GM12865 (cell line): ENCODE measurements at regions not wholly inside any gene's neighbourhood (a gene's known extent, or its start where the extent isn't known, plus 50 kb on each side); places are given as distances from the start of the nearest gene placed in this dataset.

ENCODE experiments used
- DNase-seq: peaks from one replicate; pipeline ENCODE4 v3.0.0; 2010; ENCODE audit warnings: low read depth
- H3K4me3 ChIP-seq: 2 replicates; pipeline ENCODE4 v1.5.1; 2011; ENCODE audit warnings: mild to moderate bottlenecking, low read depth, low read length, control low read depth
- CTCF ChIP-seq: IDR thresholded peaks from 2 replicates; pipeline ENCODE4 v1.5.1; 2011; ENCODE audit warnings: low read length, control low read depth, low read depth, inconsistent platforms; ENCODE audit not compliant: insufficient read depth; ENCODE audit errors: missing control alignments

- DNase-seq = no peak
- H3K4me3 ChIP-seq = no peak overlapping the region
- TF ChIP-seq CTCF = no peak
These were observed 50.5 kb upstream of the LRRC1 start for GRCh38 chr6:53744321-53744720.

DNA sequence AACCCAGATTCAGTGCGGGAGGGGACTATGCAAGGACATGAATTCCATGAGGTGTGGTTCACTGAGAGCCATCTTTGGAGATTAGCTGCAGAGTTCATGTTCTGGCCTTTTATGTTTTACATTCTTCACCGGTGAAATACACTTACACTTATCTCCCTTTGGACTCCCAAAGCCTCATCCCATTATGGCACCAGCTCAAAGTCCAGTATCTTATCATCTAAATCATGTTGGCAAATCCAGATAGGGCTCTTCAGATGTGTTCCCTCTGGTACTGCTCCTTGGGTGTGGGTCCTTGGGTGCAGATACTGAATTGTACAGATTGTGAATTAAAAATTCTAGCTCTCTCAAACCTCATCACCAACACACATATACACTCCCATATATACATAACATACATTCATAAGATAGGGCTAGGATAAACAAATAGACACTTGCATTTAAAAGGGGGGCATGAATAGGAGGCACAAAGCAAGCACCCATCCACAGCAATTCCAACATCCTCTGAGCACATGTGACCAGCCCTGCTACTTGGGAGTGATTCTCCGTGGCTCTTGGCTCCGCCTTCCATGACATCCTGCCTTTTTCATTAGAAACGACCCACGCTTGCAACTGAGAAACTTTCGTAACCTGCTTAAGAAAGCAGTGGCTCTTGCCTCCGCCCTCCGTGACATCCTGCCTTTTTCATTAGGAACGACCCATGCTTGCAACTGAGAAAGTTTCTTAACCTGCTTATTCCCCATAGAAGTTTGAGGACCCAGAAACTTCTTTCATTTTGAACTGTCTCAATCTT lies 53.6 kb upstream of the LRRC1 start:
- no peak for DNase-seq
- TF ChIP-seq CTCF = no peak
- H3K4me3 ChIP-seq = no peak overlapping the region

DNA sequence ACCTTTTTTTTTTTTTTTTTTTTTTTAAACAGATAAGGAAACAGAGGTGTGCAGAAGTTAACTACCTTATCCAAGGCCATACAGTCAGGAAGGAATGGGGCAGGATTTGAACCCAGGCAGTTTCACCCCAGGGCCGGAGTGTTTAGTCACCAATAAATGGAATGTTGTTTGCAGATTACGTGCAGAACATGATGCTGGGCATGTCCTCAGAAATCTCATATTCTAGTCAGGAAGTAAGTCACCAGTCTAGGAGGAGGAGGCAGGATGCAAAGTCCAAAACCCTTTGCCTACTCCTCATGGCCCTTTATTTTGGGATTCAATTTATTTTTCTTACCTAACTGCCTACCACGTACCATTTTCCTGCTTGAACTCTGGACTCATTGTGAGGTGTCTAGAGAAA lies 57.1 kb upstream of the LRRC1 start:
- TF ChIP-seq CTCF = no peak
- no peak overlapping the region for H3K4me3 ChIP-seq
- DNase-seq = no peak

DNA sequence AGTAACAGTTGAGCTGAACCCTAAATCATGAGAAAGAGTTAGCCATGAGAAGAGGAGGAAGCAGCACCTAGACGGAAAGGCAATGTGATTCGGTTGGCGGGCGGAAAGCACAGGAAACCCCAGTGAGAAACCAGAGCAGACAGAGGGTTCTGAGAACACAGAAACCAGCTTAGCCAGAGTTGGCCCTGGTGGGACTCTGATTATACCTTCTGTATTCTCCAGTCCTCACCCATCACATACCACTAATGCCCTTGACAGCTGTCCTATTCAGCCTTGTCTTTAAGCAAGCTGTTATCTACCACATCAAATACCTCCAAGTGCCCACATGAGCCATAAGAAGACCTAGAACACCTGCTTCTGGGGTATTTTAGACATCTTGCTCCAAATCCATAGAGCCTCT lies 58.9 kb upstream of the LRRC1 start:
- no peak overlapping the region for H3K4me3 ChIP-seq
- DNase-seq = peak; percentile 12
- no peak for TF ChIP-seq CTCF

- H3K4me3 ChIP-seq = no peak overlapping the region
- DNase-seq = peak; percentile 32
- TF ChIP-seq CTCF = peak; percentile 23
These were observed 60.1 kb upstream of the LRRC1 start for GRCh38 chr6:53734473-53735299.

- no peak for DNase-seq
- H3K4me3 ChIP-seq = no peak overlapping the region
- no peak for TF ChIP-seq CTCF
These were observed 62.8 kb upstream of the LRRC1 start for GRCh38 chr6:53731866-53732636.
